ENCODE measurements at regions not wholly inside any gene's neighbourhood (a gene's known extent, or its start where the extent isn't known, plus 50 kb on each side); places are given as distances from the start of the nearest gene placed in this dataset.

- Histone ChIP-seq H3K4me1 (ENCODE audit: insufficient read depth, low read length) (no peaks in the 10 kb centered on the region), H3K4me3 (ENCODE audit: low read length) (no peak overlapping the region), H3K27me3 (ENCODE audit: insufficient read depth, low read length) (no peaks in the 10 kb centered on the region), H3K9me3 (ENCODE audit: low read depth, low read length) (no peaks in the 10 kb centered on the region)
These were observed 105.7 kb upstream of the TMEM161B start for GRCh38 chr5:88374391-88374790.

DNA sequence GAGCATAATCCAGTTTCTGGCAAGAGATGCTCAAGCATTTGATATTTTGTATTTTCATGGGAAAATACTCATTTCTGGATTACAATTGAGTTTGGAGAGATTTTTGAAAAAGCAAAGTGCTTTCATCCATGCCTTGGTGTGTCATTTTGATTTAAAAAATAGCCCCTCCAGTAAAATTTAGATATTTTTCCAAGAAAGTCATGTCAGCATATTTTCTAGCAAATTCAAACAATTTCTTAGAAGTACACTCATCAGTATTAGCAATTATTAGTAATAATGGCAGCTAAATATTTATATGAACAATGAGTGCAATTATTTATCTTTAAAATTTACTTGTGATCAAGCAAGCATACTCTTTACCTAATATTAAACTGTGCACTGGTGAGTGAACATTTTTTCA is 102.2 kb upstream of the TMEM161B start:
- H3K9me3 ChIP-seq (ENCODE audit: low read depth, low read length) = no peaks in the 10 kb centered on the region

GRCh38 chr5:88368201-88368600 is 99.6 kb upstream of the TMEM161B start:
- Histone ChIP-seq H3K27me3 (ENCODE audit: insufficient read depth, low read length) (no peaks in the 10 kb centered on the region), H3K4me1 (ENCODE audit: insufficient read depth, low read length) (no peaks in the 10 kb centered on the region), H3K4me3 (ENCODE audit: low read length) (no peak overlapping the region), H3K9me3 (ENCODE audit: low read depth, low read length) (no peaks in the 10 kb centered on the region)

More for the DNA sequence above, 102.2 kb upstream of the TMEM161B start:
- H3K4me1 ChIP-seq (ENCODE audit: insufficient read depth, low read length) = no peaks in the 10 kb centered on the region
- H3K4me3 ChIP-seq (ENCODE audit: low read length) = no peak overlapping the region
- H3K27me3 ChIP-seq (ENCODE audit: insufficient read depth, low read length) = no peaks in the 10 kb centered on the region

GRCh38 chr5:88364991-88365390 is 96.3 kb upstream of the TMEM161B start:
- Histone ChIP-seq H3K27me3 (ENCODE audit: insufficient read depth, low read length) (no peaks in the 10 kb centered on the region), H3K4me3 (ENCODE audit: low read length) (no peak overlapping the region), H3K4me1 (ENCODE audit: insufficient read depth, low read length) (no peaks in the 10 kb centered on the region), H3K9me3 (ENCODE audit: low read depth, low read length) (no peaks in the 10 kb centered on the region)

GRCh38 chr5:88355490-88356050 is 86.9 kb upstream of the TMEM161B start:
- Histone ChIP-seq H3K4me1 (ENCODE audit: insufficient read depth, low read length) (no peaks in the 10 kb centered on the region), H3K9me3 (ENCODE audit: low read depth, low read length) (no peaks in the 10 kb centered on the region), H3K27me3 (ENCODE audit: insufficient read depth, low read length) (no peaks in the 10 kb centered on the region), H3K4me3 (ENCODE audit: low read length) (no peak overlapping the region)

DNA sequence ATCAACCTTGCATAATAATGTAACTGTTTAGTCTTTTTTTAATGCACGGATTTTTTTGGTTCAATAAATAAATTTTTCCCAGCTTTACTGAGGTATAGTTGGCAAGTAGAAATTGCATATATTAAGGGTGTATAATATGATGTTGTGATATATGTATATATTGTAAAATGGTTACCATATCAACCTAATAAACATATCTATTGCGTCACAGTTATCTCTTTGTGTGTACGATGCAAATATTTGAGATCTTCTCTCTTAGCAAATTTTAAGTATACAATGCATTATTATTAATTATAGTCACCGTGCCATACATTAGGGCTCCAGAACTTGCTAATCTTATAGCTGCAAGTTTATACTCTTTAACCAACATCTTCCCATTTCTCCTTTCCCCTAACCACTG is 57.2 kb upstream of the TMEM161B start:
- no peaks in the 10 kb centered on the region for H3K9me3 ChIP-seq (ENCODE audit: low read depth, low read length)
- no peaks in the 10 kb centered on the region for H3K27me3 ChIP-seq (ENCODE audit: insufficient read depth, low read length)

DNA sequence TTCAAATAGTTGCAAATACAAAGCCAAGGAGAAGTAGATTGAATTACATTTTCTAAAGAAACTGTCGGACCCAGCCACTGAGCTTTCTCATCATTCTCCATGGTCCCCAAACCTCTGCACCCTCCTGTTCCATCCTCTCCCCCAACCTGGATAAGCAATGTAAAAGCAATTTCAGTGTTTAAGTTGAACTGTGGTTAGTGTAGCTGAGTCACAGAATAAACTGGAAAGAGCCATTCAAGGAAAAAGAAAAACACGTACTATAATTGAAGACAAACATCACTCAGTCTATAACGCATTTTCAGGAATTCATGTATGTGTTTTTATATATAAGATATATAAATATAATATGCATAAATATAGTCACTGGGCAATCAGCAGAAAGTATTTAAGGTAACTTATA is 54.1 kb upstream of the TMEM161B start:
- Histone ChIP-seq H3K4me1 (ENCODE audit: insufficient read depth, low read length) (no peaks in the 10 kb centered on the region), H3K9me3 (ENCODE audit: low read depth, low read length) (no peaks in the 10 kb centered on the region), H3K4me3 (ENCODE audit: low read length) (no peak overlapping the region), H3K27me3 (ENCODE audit: insufficient read depth, low read length) (no peaks in the 10 kb centered on the region)

More for the DNA sequence above, 57.2 kb upstream of the TMEM161B start:
- Histone ChIP-seq H3K4me1 (ENCODE audit: insufficient read depth, low read length) (no peaks in the 10 kb centered on the region), H3K4me3 (ENCODE audit: low read length) (no peak overlapping the region)
